ENCODE measurements at regions not wholly inside any gene's neighbourhood (a gene's known extent, or its start where the extent isn't known, plus 50 kb on each side); places are given as distances from the start of the nearest gene placed in this dataset.

- H3K9me3 ChIP-seq (ENCODE audit: control insufficient read depth, insufficient read depth, low read length) = no peaks in the 10 kb centered on the region
- H3K27ac ChIP-seq (ENCODE audit: low read depth, low read length) = no peak overlapping the region
- CTCF ChIA-PET = no interaction called here
- no peak for TF ChIP-seq CTCF (IDR thresholded peaks at IDR 0.05; ENCODE audit: low read depth, low read length)
- POLR2A ChIA-PET = no interaction called here
- no peak overlapping the region for H3K4me3 ChIP-seq (ENCODE audit: low read depth, low read length)
- no peaks in the 10 kb centered on the region for H3K27me3 ChIP-seq (ENCODE audit: control insufficient read depth, insufficient read depth, low read length)
- no peak for DNase-seq (ENCODE audit: low read depth, low spot score)
Measured at GRCh38 chr3:21357241-21357640, 393.8 kb downstream of the ZNF385D start.

GRCh38 chr3:21356402-21356801 is 394.6 kb downstream of the ZNF385D start:
- DNase-seq (ENCODE audit: low read depth, low spot score) = no peak
- CTCF ChIA-PET = no interaction called here
- no peak overlapping the region for H3K27ac ChIP-seq (ENCODE audit: low read depth, low read length)
- POLR2A ChIA-PET = no interaction called here
- no peaks in the 10 kb centered on the region for H3K9me3 ChIP-seq (ENCODE audit: control insufficient read depth, insufficient read depth, low read length)
- no peak for TF ChIP-seq CTCF (IDR thresholded peaks at IDR 0.05; ENCODE audit: low read depth, low read length)
- no peak overlapping the region for H3K4me3 ChIP-seq (ENCODE audit: low read depth, low read length)
- H3K27me3 ChIP-seq (ENCODE audit: control insufficient read depth, insufficient read depth, low read length) = no peaks in the 10 kb centered on the region

- CTCF ChIA-PET = no interaction called here
- Histone ChIP-seq H3K9me3 (ENCODE audit: control insufficient read depth, insufficient read depth, low read length) (no peaks in the 10 kb centered on the region), H3K27me3 (ENCODE audit: control insufficient read depth, insufficient read depth, low read length) (no peaks in the 10 kb centered on the region), H3K27ac (ENCODE audit: low read depth, low read length) (no peak overlapping the region), H3K4me3 (ENCODE audit: low read depth, low read length) (no peak overlapping the region)
- TF ChIP-seq CTCF (IDR thresholded peaks at IDR 0.05; ENCODE audit: low read depth, low read length) = no peak
- DNase-seq (ENCODE audit: low read depth, low spot score) = no peak
- POLR2A ChIA-PET = no interaction called here
Measured at GRCh38 chr3:21345382-21345976, 405.5 kb downstream of the ZNF385D start.

- H3K27me3 ChIP-seq (ENCODE audit: control insufficient read depth, insufficient read depth, low read length) = no peaks in the 10 kb centered on the region
- no peak for TF ChIP-seq CTCF (IDR thresholded peaks at IDR 0.05; ENCODE audit: low read depth, low read length)
- POLR2A ChIA-PET = no interaction called here
- DNase-seq (ENCODE audit: low read depth, low spot score) = no peak
- H3K27ac ChIP-seq (ENCODE audit: low read depth, low read length) = no peak overlapping the region
- H3K4me3 ChIP-seq (ENCODE audit: low read depth, low read length) = no peak overlapping the region
- H3K9me3 ChIP-seq (ENCODE audit: control insufficient read depth, insufficient read depth, low read length) = no peaks in the 10 kb centered on the region
- CTCF ChIA-PET = no interaction called here
Measured at GRCh38 chr3:21331857-21332256, 419.2 kb downstream of the ZNF385D start.

- no peaks in the 10 kb centered on the region for H3K27me3 ChIP-seq (ENCODE audit: control insufficient read depth, insufficient read depth, low read length)
- ChIA-PET CTCF (no interaction called here), POLR2A (no interaction called here)
- no peak for TF ChIP-seq CTCF (IDR thresholded peaks at IDR 0.05; ENCODE audit: low read depth, low read length)
- H3K9me3 ChIP-seq (ENCODE audit: control insufficient read depth, insufficient read depth, low read length) = no peaks in the 10 kb centered on the region
- no peak for DNase-seq (ENCODE audit: low read depth, low spot score)
- no peak overlapping the region for H3K27ac ChIP-seq (ENCODE audit: low read depth, low read length)
- H3K4me3 ChIP-seq (ENCODE audit: low read depth, low read length) = no peak overlapping the region
Measured at GRCh38 chr3:21331321-21331720, 419.7 kb downstream of the ZNF385D start.

Measured in AG04450 (cell line).